Mucosa of stomach (tissue), 1 donor: ENCODE measurements at regions not wholly inside any gene's neighbourhood (a gene's known extent, or its start where the extent isn't known, plus 50 kb on each side); places are given as distances from the start of the nearest gene placed in this dataset.
"Not testable (repeated sequence)": the region's sequence is repeated elsewhere in the genome, so short reads cannot be mapped to it uniquely, and the experiment has no call there.

Experiments used
- H3K27me3 ChIP-seq: one replicate; pipeline ENCODE4 v1.7.0; 2013; ENCODE audit warnings: mild to moderate bottlenecking, low read length; ENCODE audit not compliant: control insufficient read depth, insufficient read depth
- H3K36me3 ChIP-seq: one replicate; pipeline ENCODE4 v1.7.0; 2013; ENCODE audit warnings: low read length; ENCODE audit not compliant: control insufficient read depth, insufficient read depth
- H3K4me1 ChIP-seq: one replicate; pipeline ENCODE4 v1.7.0; 2013; ENCODE audit warnings: mild to moderate bottlenecking, low read length; ENCODE audit not compliant: control insufficient read depth, insufficient read depth
- H3K4me3 ChIP-seq: one replicate; pipeline ENCODE4 v1.7.0; 2013; ENCODE audit warnings: low read length
- H3K9ac ChIP-seq: one replicate; pipeline ENCODE4 v1.7.0; 2013; ENCODE audit warnings: mild to moderate bottlenecking, low read length, moderate library complexity
- H3K9me3 ChIP-seq: one replicate; pipeline ENCODE4 v1.7.0; 2013; ENCODE audit warnings: mild to moderate bottlenecking, low read length, moderate library complexity; ENCODE audit not compliant: control insufficient read depth
- donor health status: Pancreatic carcinoma.

DNA sequence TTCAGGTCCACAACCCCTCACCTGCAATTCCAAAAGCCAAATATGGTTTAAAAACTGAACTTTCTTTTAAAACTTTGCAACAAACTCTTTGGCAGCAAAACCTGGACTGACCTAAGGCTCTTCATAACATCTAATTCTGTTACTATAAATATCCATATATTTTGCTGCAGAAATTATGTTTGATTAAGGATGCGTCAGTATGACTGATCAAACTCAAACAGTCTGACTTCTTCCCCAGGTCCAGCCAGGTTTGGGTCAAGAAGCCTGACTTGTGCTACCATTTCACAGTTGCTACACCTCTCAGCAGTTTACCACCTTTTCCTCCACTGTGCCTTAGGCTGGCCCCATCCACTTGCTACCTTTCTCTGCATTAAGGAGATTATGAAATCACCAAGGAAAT, 127.0 kb upstream of the DUSP22 start:
- Histone ChIP-seq H3K27me3 (no peaks in the 10 kb centered on the region), H3K4me1 (no peaks in the 10 kb centered on the region), H3K36me3 (no peaks in the 10 kb centered on the region), H3K9me3 (no peaks in the 10 kb centered on the region), H3K4me3 (no peak overlapping the region), H3K9ac (no peak overlapping the region)

DNA sequence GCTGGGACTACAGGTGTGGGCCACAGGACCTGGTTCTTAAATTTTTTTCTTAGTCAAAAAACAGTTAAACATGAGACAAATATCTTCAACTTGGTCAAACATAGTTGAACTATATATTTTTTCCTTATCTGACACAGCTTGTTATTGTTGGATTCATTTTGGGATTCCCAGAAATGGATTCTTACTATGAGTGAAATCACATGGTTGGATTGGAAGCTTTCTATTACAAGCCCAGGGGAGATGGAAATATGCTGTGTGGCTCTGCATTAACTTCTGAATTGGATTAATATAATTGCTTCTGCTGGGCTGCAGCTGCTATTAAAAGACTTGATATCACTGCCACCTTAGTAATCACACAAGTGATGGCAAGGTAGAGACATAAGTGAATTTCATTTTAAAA, 126.4 kb upstream of the DUSP22 start:
- Histone ChIP-seq H3K9ac (no peak overlapping the region), H3K4me3 (no peak overlapping the region), H3K4me1 (no peaks in the 10 kb centered on the region), H3K9me3 (no peaks in the 10 kb centered on the region), H3K36me3 (no peaks in the 10 kb centered on the region), H3K27me3 (no peaks in the 10 kb centered on the region)

DNA sequence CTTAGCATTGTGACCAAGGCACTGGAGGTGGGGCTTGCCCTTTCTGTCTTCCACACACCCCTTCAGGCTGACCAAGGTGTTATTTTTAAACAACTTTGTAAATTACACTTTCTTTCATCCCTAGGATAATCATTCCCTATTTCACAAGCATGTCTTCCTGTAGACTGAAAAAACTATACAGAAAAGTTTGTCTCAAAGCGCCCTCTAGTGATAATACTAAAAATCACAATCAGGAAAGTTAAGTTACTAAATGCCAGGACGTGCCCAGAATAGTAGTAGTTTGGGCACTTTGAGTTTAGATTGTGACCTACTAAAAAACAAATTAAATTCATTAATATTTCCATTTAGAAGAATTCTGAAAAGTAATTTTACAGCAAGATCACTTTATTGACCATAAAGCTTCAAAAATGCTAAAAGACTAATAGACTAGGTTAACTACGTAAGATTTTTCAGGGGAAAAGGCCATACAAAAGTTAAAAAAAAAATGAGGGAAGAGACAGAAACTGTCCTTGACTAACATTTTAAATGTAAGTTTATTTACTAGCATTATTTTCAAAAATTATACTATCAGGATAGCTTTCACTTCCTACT, 123.3 kb upstream of the DUSP22 start:
- H3K36me3 ChIP-seq, result no peaks in the 10 kb centered on the region
- no peaks in the 10 kb centered on the region for H3K4me1 ChIP-seq
- no peaks in the 10 kb centered on the region for H3K27me3 ChIP-seq
- H3K9ac ChIP-seq, result no peak overlapping the region
- no peak overlapping the region for H3K4me3 ChIP-seq
- H3K9me3 ChIP-seq, result no peaks in the 10 kb centered on the region

DNA sequence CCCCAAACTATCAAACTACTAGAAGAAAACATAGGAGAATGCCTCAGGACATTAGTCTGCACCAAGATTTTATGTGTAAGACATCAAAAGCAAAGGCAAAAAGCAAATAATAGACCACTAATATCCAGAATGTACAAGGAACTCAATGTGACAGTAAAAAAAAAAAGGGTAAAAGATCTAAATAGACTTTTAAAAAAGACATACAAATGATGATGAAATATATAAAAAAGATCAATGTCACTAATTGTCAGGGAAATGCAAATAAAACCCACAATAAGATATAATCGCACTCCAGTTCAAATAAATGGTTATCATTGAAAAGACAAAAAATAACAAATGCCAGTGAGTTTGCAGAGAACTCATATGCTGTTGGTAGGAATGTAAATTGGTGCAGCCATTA, 118.3 kb upstream of the DUSP22 start:
- H3K4me3 ChIP-seq, result no peak overlapping the region
- no peaks in the 10 kb centered on the region for H3K36me3 ChIP-seq
- no peaks in the 10 kb centered on the region for H3K4me1 ChIP-seq
- H3K27me3 ChIP-seq, result no peaks in the 10 kb centered on the region
- no peaks in the 10 kb centered on the region for H3K9me3 ChIP-seq
- H3K9ac ChIP-seq, result no peak overlapping the region

DNA sequence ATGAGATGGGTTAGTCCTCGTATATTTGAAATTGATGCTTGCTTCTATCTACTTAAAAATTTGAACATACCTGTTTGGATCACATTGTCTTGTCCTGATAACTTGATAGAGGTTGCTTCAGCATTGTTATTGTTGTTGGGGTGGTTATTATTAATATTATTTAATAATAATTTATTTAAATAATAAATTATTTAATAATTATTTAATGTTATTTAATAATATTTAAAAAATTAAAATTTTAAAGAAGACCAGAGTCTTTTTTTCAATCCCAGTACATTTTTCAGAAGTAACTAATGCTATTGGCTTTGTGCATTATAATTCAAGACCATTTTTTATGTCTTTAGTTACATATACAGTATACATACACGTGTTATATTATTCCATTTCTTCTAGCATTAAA, 116.6 kb upstream of the DUSP22 start:
- no peaks in the 10 kb centered on the region for H3K27me3 ChIP-seq
- no peaks in the 10 kb centered on the region for H3K4me1 ChIP-seq
- no peak overlapping the region for H3K9ac ChIP-seq
- H3K4me3 ChIP-seq, result no peak overlapping the region
- H3K36me3 ChIP-seq, result no peaks in the 10 kb centered on the region
- H3K9me3 ChIP-seq, result no peaks in the 10 kb centered on the region

DNA sequence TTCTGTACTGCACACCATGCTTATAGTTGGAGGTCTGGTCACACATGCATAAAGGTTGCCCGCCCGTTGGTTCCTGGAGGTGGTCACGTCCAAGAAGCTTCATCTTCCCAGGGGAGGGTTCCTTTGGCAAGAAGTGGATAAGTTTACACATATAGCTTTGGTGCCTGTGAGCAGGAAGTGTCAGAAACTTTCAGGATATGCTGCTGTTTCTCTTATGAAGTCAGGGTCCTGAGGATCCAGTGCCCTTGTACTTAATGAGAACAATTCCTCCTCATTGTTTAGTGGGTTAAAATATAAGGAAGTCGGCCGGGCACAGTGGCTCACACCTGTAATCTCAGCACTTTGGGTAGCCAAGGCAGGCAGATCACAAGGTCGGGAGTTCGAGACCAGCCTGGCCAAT, 115.5 kb upstream of the DUSP22 start:
- Histone ChIP-seq H3K27me3 (no peaks in the 10 kb centered on the region), H3K4me1 (no peaks in the 10 kb centered on the region), H3K4me3 (no peak overlapping the region), H3K36me3 (no peaks in the 10 kb centered on the region), H3K9me3 (no peaks in the 10 kb centered on the region), H3K9ac (no peak overlapping the region)

DNA sequence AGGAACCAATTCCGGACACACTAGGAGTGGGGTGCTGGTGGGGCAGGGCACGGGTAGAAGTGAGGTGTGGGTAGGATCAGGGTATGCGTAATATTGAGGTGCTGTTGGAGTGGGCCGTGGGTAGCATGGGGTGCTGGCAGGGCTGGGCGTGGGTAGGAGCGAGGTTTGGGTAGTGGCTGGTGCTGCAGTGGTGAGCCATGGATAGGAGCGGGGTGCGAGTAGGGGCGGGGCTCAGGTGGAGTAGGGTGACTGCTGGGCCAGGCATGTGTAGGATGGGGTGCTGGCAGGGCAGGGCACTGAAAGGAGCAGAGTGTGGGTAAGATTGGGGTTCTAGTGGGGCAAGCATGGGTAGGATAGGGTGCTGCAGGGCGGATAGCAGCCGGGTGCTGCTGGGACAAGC, 114.2 kb upstream of the DUSP22 start:
- Histone ChIP-seq H3K27me3 (no peaks in the 10 kb centered on the region), H3K4me1 (no peaks in the 10 kb centered on the region), H3K9me3 (no peaks in the 10 kb centered on the region), H3K36me3 (no peaks in the 10 kb centered on the region), H3K4me3 (no peak overlapping the region), H3K9ac (no peak overlapping the region)

DNA sequence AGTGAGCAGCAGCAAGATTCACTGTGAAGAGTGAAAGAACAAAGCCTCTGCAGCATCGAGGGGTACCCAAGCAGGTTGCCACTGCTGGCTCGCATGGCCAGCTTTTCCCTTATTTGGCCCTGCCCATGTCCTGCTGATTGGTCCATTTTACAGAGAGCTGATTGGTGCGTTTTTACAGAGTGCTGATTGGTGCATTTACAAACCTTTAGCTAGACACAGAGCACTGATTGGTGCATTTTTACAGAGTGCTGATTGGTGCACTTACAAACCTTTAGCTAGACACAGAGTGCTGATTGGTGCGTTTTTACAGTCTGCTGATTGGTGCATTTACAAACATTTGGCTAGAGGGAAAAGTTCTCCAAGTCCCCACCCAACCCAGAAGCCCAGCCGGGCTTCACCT, 113.4 kb upstream of the DUSP22 start:
- not testable (repeated sequence) for H3K36me3 ChIP-seq, H3K4me1 ChIP-seq, H3K27me3 ChIP-seq, H3K4me3 ChIP-seq, H3K9ac ChIP-seq, H3K9me3 ChIP-seq

DNA sequence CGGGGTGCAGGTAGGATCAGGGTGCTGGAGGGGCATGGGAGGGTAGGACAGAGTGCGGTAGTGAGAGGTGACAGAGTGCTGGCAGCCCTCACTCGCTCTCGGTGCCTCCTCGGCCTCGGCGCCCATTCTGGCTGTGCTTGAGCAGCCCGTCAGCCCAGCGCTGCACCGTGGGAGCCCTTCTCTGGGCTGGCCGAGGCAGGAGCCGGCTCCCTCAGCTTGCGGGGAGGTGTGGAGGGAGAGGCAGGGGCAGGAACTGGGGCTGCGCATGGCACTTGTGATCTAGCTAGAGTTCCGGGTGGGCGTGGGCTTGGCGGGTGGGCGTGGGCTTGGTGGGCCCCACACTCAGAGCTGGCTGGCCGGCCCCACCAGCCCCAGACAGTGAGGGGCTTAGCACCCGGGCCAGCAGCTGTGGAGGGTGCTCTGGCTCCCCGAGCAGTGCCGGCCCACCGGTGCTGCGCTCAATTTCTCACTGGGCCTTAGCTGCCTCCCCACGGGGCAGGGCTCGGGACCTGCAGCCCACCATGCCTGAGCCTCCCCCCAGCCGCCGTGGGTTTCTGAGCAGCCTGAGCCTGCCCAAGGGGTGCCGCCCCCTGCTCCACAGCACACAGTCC, 112.8 kb upstream of the DUSP22 start:
- no peaks in the 10 kb centered on the region for H3K36me3 ChIP-seq

DNA sequence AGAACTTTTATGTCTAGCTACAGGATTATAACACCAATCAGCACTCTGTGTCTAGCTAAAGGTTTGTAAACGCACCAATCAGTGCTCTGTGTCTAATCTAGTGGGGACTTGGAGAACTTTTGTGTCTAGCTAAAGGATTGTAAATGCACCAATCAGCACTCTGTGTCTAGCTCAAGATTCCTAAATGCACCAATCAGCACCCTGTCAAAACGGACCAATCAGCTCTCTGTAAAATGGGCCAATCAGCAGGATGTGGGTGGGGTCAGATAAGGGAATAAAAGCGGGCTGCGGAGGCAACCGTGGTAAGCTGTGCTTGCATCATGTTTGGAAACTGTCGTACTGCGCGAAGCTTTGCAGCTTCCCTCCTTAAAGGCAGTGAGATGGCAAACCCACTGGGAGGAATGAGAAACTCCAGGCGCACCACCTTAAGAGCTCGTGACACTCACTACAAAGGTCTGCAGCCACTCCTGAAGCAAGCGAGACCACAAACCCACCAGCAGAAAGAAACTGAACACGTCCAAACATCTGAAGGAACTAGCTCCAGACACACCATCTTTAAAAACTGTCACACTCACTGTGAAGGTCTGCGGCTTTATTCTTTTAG, 112.1 kb upstream of the DUSP22 start:
- not testable (repeated sequence) for H3K9me3 ChIP-seq, H3K36me3 ChIP-seq, H3K27me3 ChIP-seq, H3K4me3 ChIP-seq, H3K4me1 ChIP-seq, H3K9ac ChIP-seq

More for the DNA sequence above, 112.8 kb upstream of the DUSP22 start:
- Histone ChIP-seq H3K4me1 (no peaks in the 10 kb centered on the region), H3K27me3 (no peaks in the 10 kb centered on the region), H3K9ac (no peak overlapping the region), H3K9me3 (no peaks in the 10 kb centered on the region), H3K4me3 (no peak overlapping the region)

DNA sequence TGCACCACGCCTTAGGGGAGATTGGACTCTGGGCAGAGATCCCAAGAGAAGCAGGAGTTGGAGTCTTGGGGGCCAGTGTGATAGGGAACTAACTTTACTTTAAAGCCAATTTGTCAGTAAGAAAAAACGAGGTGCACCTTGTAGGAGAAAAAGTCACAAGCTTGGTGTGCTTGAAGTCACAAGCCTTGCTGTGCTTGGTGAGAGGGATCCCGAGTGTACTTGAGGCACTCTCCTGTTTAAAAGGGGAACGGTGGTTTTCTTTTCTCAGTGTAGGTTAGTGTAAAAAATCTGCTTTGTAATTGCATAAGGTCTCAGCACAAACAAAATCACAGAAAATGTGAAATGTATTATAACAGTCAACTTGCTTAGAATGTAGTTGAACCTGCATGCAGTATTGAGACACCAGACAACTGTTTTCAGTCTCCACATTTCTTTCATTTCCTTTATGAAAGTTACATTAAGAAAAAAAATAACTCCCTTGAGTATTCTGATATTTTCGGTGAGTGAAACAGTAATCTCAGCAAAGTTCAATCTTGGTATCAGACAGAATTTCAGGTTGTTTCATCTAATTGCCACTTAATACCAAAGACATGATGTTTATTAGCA, 111.1 kb upstream of the DUSP22 start:
- H3K4me3 ChIP-seq, result no peak overlapping the region
- no peaks in the 10 kb centered on the region for H3K4me1 ChIP-seq
- no peak overlapping the region for H3K9ac ChIP-seq
- H3K9me3 ChIP-seq, result no peaks in the 10 kb centered on the region
- no peaks in the 10 kb centered on the region for H3K27me3 ChIP-seq
- H3K36me3 ChIP-seq, result no peaks in the 10 kb centered on the region

DNA sequence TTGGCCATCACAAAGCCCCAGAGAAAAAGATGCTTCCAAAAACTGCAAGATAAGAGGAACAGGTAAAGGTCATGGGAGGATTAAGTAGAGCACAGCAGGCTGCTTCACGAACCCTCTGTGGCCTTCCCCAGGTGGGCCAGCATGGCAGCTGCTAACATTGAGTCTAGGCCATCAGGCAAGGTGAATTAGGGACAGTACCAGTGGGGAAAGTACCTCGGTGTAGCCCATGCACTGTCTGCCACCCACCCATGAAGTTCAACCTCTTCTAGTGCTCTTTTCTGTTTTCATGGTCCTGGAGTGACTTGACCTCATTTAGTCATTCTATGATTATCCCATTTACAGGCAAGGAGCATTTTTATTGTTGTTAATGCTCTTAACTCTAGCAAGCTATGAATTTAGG, 108.6 kb upstream of the DUSP22 start:
- no peak overlapping the region for H3K4me3 ChIP-seq
- H3K9me3 ChIP-seq, result no peaks in the 10 kb centered on the region
- peaks cover 2% of the 10 kb centered on the region for H3K4me1 ChIP-seq
- H3K9ac ChIP-seq, result no peak overlapping the region
- no peaks in the 10 kb centered on the region for H3K27me3 ChIP-seq
- H3K36me3 ChIP-seq, result no peaks in the 10 kb centered on the region
